K562 (cell line): ENCODE measurements at regions not wholly inside any gene's neighbourhood (a gene's known extent, or its start where the extent isn't known, plus 50 kb on each side); places are given as distances from the start of the nearest gene placed in this dataset.

ENCODE experiments used
- ATAC-seq: fragments of 200-7000 bp; cut with Tn5 transposase; 3 replicates; pipeline ENCODE4 v1.9.1; 2020; ENCODE audit warnings: moderate library complexity
- BruUV-seq: library from RNA; stranded (reverse); fragments of 400-500 nt; replicated peaks from 2 replicates; lab custom pipeline; 2021; lab: Mats Ljungman, UMichigan
- CTCF ChIA-PET: fragments of 300-600 bp; formaldehyde crosslinking; extraction: SDS; loops from one replicate; lab custom pipeline; 2021; ENCODE audit warnings: low intra/inter-chr PET ratio; lab: Yijun Ruan, JAX
- POLR2A ChIA-PET: fragments of 300-600, 350-650 bp; sonication (Branson Sonifier 250); formaldehyde crosslinking; extraction: SDS; loops from one replicate; lab custom pipeline; 2021; ENCODE audit warnings: antibody characterized with exemption, inconsistent platforms; lab: Yijun Ruan, JAX
- DNase-seq, 4 experiments: peaks; one replicate each; pipeline versions ENCODE4 v3.0.0 to v3.0.0-alpha.2; 2011 to 2018; ENCODE audit warnings: low spot score in 3 of 4, mixed read lengths in 3 of 4; ENCODE audit errors: extremely low read depth in 1 of 4
- FAIRE-seq: peaks from 2 replicates; lab custom pipeline; 2011; peaks lifted over from hg19 to GRCh38; lab: Jason Lieb, UNC
- H2AFZ ChIP-seq: 2 replicates; pipeline ENCODE4 v1.6.0; 2011; ENCODE audit warnings: low read depth, low read length, control low read depth, inconsistent platforms
- H3K27ac ChIP-seq: fragments of 200-600 bp; 3 replicates; pipeline ENCODE4 v1.8.0; 2011; ENCODE audit warnings: low read depth, mild to moderate bottlenecking, control low read depth, inconsistent platforms, low read length, moderate library complexity, mixed read lengths; ENCODE audit errors: extremely low read depth
- H3K27me3 ChIP-seq, 2 experiments: fragments of 300-600 bp in 1 of 2; 2 replicates in 1 of 2; 3 replicates in 1 of 2; pipeline versions ENCODE4 v1.6.0 to v1.8.0; 2011; ENCODE audit warnings: inconsistent platforms in 2 of 2, low read length in 2 of 2, mild to moderate bottlenecking in 1 of 2, mixed read lengths in 1 of 2, moderate library complexity in 1 of 2; ENCODE audit not compliant: control insufficient read depth in 2 of 2, insufficient read depth in 2 of 2
- H3K36me3 ChIP-seq: fragments of 300-600 bp; 3 replicates; pipeline ENCODE4 v1.8.0; 2011; ENCODE audit warnings: mild to moderate bottlenecking, low read length, inconsistent platforms; ENCODE audit not compliant: control insufficient read depth, insufficient read depth
- H3K4me1 ChIP-seq, 2 experiments: fragments of 200-600 bp in 1 of 2; replicated peaks in 1 of 2; 2 replicates in 1 of 2; 3 replicates in 1 of 2; pipeline versions ENCODE4 v1.5.1 to v1.8.0; 2011; ENCODE audit warnings: inconsistent platforms in 2 of 2, low read length in 2 of 2, mild to moderate bottlenecking in 1 of 2, mixed read lengths in 1 of 2, moderate library complexity in 1 of 2; ENCODE audit not compliant: control insufficient read depth in 2 of 2, insufficient read depth in 2 of 2
- H3K4me2 ChIP-seq: 2 replicates; pipeline ENCODE4 v1.6.1; 2011; ENCODE audit warnings: low read length, control low read depth, inconsistent platforms, mixed read lengths; ENCODE audit not compliant: insufficient read depth
- H3K4me3 ChIP-seq: fragments of 200-600 bp; sonication (generic), shearing (Covaris generic); 2 replicates; pipeline ENCODE4 v1.5.1; 2016; ENCODE audit warnings: control low read depth, inconsistent platforms
- H3K79me2 ChIP-seq: fragments of 200-600 bp; 3 replicates; pipeline ENCODE4 v1.8.0; 2011; ENCODE audit warnings: low read length, inconsistent platforms; ENCODE audit not compliant: control insufficient read depth, insufficient read depth
- H3K9ac ChIP-seq, 2 experiments: 2 replicates each; pipeline versions ENCODE4 v1.6.0 to v1.6.1; 2011; ENCODE audit warnings: low read depth in 2 of 2, low read length in 2 of 2, control low read depth in 1 of 2, inconsistent platforms in 1 of 2, mild to moderate bottlenecking in 1 of 2, mixed read lengths in 1 of 2; ENCODE audit not compliant: insufficient read depth in 1 of 2
- H3K9me1 ChIP-seq: one replicate; pipeline ENCODE4 v1.6.0; 2011; ENCODE audit warnings: inconsistent platforms, mild to moderate bottlenecking, low read length, moderate library complexity; ENCODE audit not compliant: control insufficient read depth, insufficient read depth
- H3K9me3 ChIP-seq: replicated peaks from 2 replicates; pipeline ENCODE4 v1.5.1; 2011; ENCODE audit warnings: low read depth, low read length, inconsistent platforms; ENCODE audit not compliant: control insufficient read depth, insufficient read depth
- H4K20me1 ChIP-seq: replicated peaks from 2 replicates; pipeline ENCODE4 v1.6.1; 2011; ENCODE audit warnings: low read length, inconsistent platforms, mixed read lengths; ENCODE audit not compliant: control insufficient read depth, insufficient read depth
- C11orf30 ChIP-seq: fragments of 450-650 bp; IDR thresholded peaks from 2 replicates; pipeline ENCODE4 v1.6.1; 2016; ENCODE audit warnings: low read depth, mild to moderate bottlenecking
- CSDE1 ChIP-seq, 2 experiments: fragments of 450-650 bp; IDR thresholded peaks; 2 replicates each; pipeline ENCODE4 v1.6.1; 2016; ENCODE audit warnings: mild to moderate bottlenecking in 1 of 2
- DACH1 ChIP-seq: fragments of 450-650 bp; IDR thresholded peaks from 2 replicates; pipeline ENCODE4 v1.6.1; 2018; ENCODE audit not compliant: partially characterized antibody
- FOXJ2 ChIP-seq: fragments of 200-800 bp; sonication (Bioruptor generic); IDR thresholded peaks from 2 replicates; pipeline ENCODE4 v1.6.1; 2016; ENCODE audit warnings: missing genetic modification characterization, missing compliant biosample characterization
- FOXK2 ChIP-seq, 2 experiments: fragments of 450-650 bp; IDR thresholded peaks in 1 of 2; conservative IDR thresholded peaks in 1 of 2; 2 replicates each; pipeline ENCODE4 v1.6.1; 2016; ENCODE audit warnings: low read depth in 2 of 2, mild to moderate bottlenecking in 1 of 2
- GATA2 ChIP-seq: sonication (generic); formaldehyde crosslinking; IDR thresholded peaks from 2 replicates; pipeline ENCODE4 v1.4.0; 2020; ENCODE audit warnings: mild to moderate bottlenecking, missing genetic modification reagents
- HIVEP1 ChIP-seq: fragments of 250-450 bp; sonication (Bioruptor Pico); IDR thresholded peaks from 2 replicates; pipeline ENCODE4 v1.4.0; 2020; ENCODE audit warnings: mild to moderate bottlenecking
- MAFF ChIP-seq: IDR thresholded peaks from 2 replicates; pipeline ENCODE4 v1.6.1; 2012; ENCODE audit warnings: low read length, improper control_type of control experiment
- MAFG ChIP-seq: fragments of 450-650 bp; conservative IDR thresholded peaks from 2 replicates; pipeline ENCODE4 v1.6.1; 2016; ENCODE audit warnings: missing genetic modification characterization, missing compliant biosample characterization
- MAFK ChIP-seq: IDR thresholded peaks from 2 replicates; pipeline ENCODE4 v1.6.1; 2011; ENCODE audit warnings: low read length, improper control_type of control experiment
- NFE2L1 ChIP-seq: fragments of 450-650 bp; IDR thresholded peaks from 2 replicates; pipeline ENCODE4 v1.6.1; 2016; ENCODE audit warnings: missing genetic modification characterization, low read depth, mild to moderate bottlenecking, missing compliant biosample characterization, moderate library complexity, borderline replicate concordance
- SMAD2 ChIP-seq: fragments of 150-350 bp; IDR thresholded peaks from 2 replicates; pipeline ENCODE4 v1.6.1; 2014; ENCODE audit warnings: low read depth, mild to moderate bottlenecking, low read length
- WHSC1 ChIP-seq: IDR thresholded peaks from one replicate; pipeline ENCODE4 v1.6.1; 2012; ENCODE audit warnings: low read length, control low read depth, inconsistent platforms
- ZNF175 ChIP-seq: fragments of 200-800 bp; sonication (Bioruptor generic); IDR thresholded peaks from 2 replicates; pipeline ENCODE4 v1.6.1; 2016; ENCODE audit warnings: low read depth, mild to moderate bottlenecking, missing genetic modification characterization, missing compliant biosample characterization
- ZNF316 ChIP-seq: fragments of 450-650 bp; IDR thresholded peaks from 2 replicates; pipeline ENCODE4 v1.6.1; 2016
- WGBS: fragments of 100-300 bp; shearing (Covaris generic); methylation state at CpG from one replicate; pipeline ENCODE4 v1.1.6; 2016; ENCODE audit warnings: low coverage, mixed read lengths; ENCODE audit not compliant: insufficient coverage; ENCODE audit errors: missing lambda C conversion rate; 5-methylcytosine and 5-hydroxymethylcytosine counted together
- in situ Hi-C: fragments of 300-500 bp; cut with MboI; formaldehyde crosslinking; loops from 4 replicates; pipeline ENCODE4 v1.15.0; 2018; ENCODE audit warnings: inconsistent platforms, mixed read lengths
- intact Hi-C: fragments of 100-400 bp; cut with micrococcal nuclease; formaldehyde crosslinking; loops from 2 replicates; pipeline ENCODE4 v1.14.2; 2022
- TF ChIP-seq, protein P1 (sequence below): fragments of 450-650 bp; IDR thresholded peaks from 2 replicates; pipeline ENCODE4 v1.6.1; 2017; ENCODE audit warnings: mild to moderate bottlenecking, moderate library complexity
- TF ChIP-seq, protein P2 (sequence below): fragments of 250-450 bp; sonication (Bioruptor Pico); IDR thresholded peaks from 2 replicates; pipeline ENCODE4 v1.9.0; 2021; ENCODE audit warnings: mild to moderate bottlenecking

DNA sequence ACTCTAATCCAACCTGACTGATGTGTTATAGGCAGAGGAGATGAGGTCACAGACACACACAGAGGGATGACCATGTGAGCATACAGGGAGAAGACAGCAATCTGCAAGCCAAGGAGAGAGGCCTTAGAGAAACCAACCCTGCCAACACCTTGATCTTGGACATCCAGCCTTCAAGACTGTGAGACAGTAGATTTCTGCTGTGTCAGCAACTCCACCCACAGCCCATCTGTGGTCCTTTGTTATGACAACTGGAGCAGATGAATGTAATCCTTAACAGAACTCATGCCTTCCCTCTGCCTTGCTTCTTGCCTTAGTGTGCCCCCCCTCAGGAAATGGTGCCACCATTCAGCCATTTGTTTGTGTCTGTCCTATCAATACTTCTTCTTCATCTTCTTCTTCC, 107.4 kb downstream of the NXNL2 start:
- FAIRE-seq (no peak), DNase-seq (no peak), ATAC-seq (no peak)
- Histone ChIP-seq H3K4me3 (no peak overlapping the region), H3K27me3 (no peaks in the 10 kb centered on the region), H2AFZ (no peak overlapping the region), H3K27ac (no peak overlapping the region), H3K36me3 (no peaks in the 10 kb centered on the region), H3K79me2 (no peaks in the 10 kb centered on the region), H3K9ac (no peak overlapping the region), H3K4me1 (no peaks in the 10 kb centered on the region), H4K20me1 (no peaks in the 10 kb centered on the region), H3K9me3 (no peaks in the 10 kb centered on the region), H3K4me2 (no peak overlapping the region), H3K9me1 (no peaks in the 10 kb centered on the region)
- BruUV-seq, result no TSS peak
- POLR2A ChIA-PET, result no interaction called here
- no peak for TF ChIP-seq CSDE1 (IDR thresholded peaks at IDR 0.05)
- TF ChIP-seq C11orf30, result peak; percentile 86
- peak; percentile 85 for TF ChIP-seq MAFF
- peak; percentile 82 for TF ChIP-seq MAFG
- TF ChIP-seq SMAD2, result no peak
- peak; percentile 91 for TF ChIP-seq ZNF316
- no peak for TF ChIP-seq FOXK2 (conservative IDR thresholded peaks at IDR 0.05 in 1 of 2, IDR thresholded peaks at IDR 0.05 in 1 of 2; ENCODE audit: low read depth in 2 of 2)
- TF ChIP-seq MAFK, result peak; percentile 89
- CTCF ChIA-PET, result no interaction called here
- intact Hi-C loops (no loop called here), in situ Hi-C loops (no loop called here)

DNA sequence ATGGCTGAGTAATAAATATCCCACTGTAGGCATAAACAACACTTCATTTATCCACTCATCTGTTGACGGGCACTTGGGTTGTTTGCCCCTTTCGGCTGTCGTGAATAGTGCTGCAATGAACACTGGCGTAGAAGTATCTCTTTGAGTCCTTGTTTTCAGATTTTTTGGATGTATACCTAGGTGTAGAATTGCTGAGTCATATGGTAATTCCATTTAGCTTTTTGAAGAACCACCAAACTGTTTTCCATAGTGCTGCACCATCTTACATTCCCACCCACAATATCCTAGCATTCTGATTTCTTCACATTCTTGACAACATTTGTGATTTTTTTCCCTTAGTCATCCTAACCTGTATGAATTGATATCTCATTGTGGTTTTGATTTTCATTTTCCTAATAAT, 109.0 kb downstream of the NXNL2 start:
- Histone ChIP-seq H3K27me3 (no peaks in the 10 kb centered on the region), H3K79me2 (no peaks in the 10 kb centered on the region), H4K20me1 (no peaks in the 10 kb centered on the region), H3K9me3 (no peaks in the 10 kb centered on the region), H3K4me3 (no peak overlapping the region), H3K4me1 (no peaks in the 10 kb centered on the region), H3K27ac (no peak overlapping the region), H3K4me2 (no peak overlapping the region), H3K36me3 (no peaks in the 10 kb centered on the region), H3K9ac (no peak overlapping the region), H3K9me1 (no peaks in the 10 kb centered on the region), H2AFZ (no peak overlapping the region)
- DNase-seq (no peak), FAIRE-seq (no peak), ATAC-seq (no peak)
- CTCF ChIA-PET, result no interaction called here
- TF ChIP-seq WHSC1 (no peak), MAFG (peak; percentile 63), HIVEP1 (CRISPR knock-in tag) (no peak), MAFK (peak; percentile 29; the same call in 1 of the 2 replicates), ZNF316 (peak; percentile 72), DACH1 (no peak), ZNF175 (CRISPR knock-in tag) (no peak), GATA2 (CRISPR knock-in tag) (no peak), FOXJ2 (no peak), C11orf30 (peak; percentile 23; the same call in 1 of the 2 replicates), NFE2L1 (tag) (0 out of 2 replicates have a peak, but pooled peaks have one; percentile 23)
- TF ChIP-seq, protein P1, sequence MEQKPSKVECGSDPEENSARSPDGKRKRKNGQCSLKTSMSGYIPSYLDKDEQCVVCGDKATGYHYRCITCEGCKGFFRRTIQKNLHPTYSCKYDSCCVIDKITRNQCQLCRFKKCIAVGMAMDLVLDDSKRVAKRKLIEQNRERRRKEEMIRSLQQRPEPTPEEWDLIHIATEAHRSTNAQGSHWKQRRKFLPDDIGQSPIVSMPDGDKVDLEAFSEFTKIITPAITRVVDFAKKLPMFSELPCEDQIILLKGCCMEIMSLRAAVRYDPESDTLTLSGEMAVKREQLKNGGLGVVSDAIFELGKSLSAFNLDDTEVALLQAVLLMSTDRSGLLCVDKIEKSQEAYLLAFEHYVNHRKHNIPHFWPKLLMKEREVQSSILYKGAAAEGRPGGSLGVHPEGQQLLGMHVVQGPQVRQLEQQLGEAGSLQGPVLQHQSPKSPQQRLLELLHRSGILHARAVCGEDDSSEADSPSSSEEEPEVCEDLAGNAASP, result no peak
- TF ChIP-seq, protein P2, sequence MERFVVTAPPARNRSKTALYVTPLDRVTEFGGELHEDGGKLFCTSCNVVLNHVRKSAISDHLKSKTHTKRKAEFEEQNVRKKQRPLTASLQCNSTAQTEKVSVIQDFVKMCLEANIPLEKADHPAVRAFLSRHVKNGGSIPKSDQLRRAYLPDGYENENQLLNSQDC (CRISPR knock-in tag), result no peak
- POLR2A ChIA-PET, result no interaction called here
- intact Hi-C loops, result no loop called here
- in situ Hi-C loops, result no loop called here
- 0% methylated on average over 3 of the region's 4 CpGs for WGBS
- BruUV-seq, result no TSS peak
